Uterus (tissue), 3 donors: ENCODE measurements at regions not wholly inside any gene's neighbourhood (a gene's known extent, or its start where the extent isn't known, plus 50 kb on each side); places are given as distances from the start of the nearest gene placed in this dataset.
"Not testable (repeated sequence)": the region's sequence is repeated elsewhere in the genome, so short reads cannot be mapped to it uniquely, and the experiment has no call there.

Experiments used
- DNase-seq, 2 donors: peaks; one replicate each; pipeline ENCODE4 v3.0.0-alpha.2; 2019 to 2020
- H3K27ac ChIP-seq, 2 donors: fragments of 200-600 bp; sonication (generic); 1 replicate in 1 of 2; 2 replicates in 1 of 2; pipeline ENCODE4 v1.5.1; 2016 to 2018
- H3K27me3 ChIP-seq, 2 donors: fragments of 200-600 bp; sonication (generic); one replicate each; pipeline ENCODE4 v1.5.1; 2018 to 2019; ENCODE audit warnings: control low read depth in 1 of 2
- H3K36me3 ChIP-seq, 2 donors: fragments of 200-600 bp; sonication (generic); one replicate each; pipeline ENCODE4 v1.5.1; 2019; ENCODE audit warnings: control low read depth in 1 of 2
- H3K4me1 ChIP-seq, 2 donors: fragments of 200-600 bp; sonication (generic); one replicate each; pipeline ENCODE4 v1.5.1; 2018 to 2019; ENCODE audit warnings: control low read depth in 1 of 2
- H3K4me3 ChIP-seq, 2 donors: fragments of 200-600 bp; sonication (generic); 1 replicate in 1 of 2; 2 replicates in 1 of 2; pipeline ENCODE4 v1.5.1; 2018 to 2019; ENCODE audit warnings: mild to moderate bottlenecking in 1 of 2
- H3K9me3 ChIP-seq, 2 donors: fragments of 200-600 bp; sonication (generic); one replicate each; pipeline ENCODE4 v1.5.1; 2019; ENCODE audit warnings: control low read depth in 1 of 2
- POLR2A ChIP-seq, 2 donors: fragments of 450-650 bp; IDR thresholded peaks; one replicate each; pipeline ENCODE4 v1.6.1; 2016; ENCODE audit warnings: antibody characterized with exemption in 2 of 2, mild to moderate bottlenecking in 1 of 2, moderate library complexity in 1 of 2
- intact Hi-C: fragments of 100-400 bp; cut with DNase I; formaldehyde crosslinking; loops from one replicate; pipeline ENCODE4 v1.15.1; 2023; ENCODE audit warnings: low total_unique reads
- TF ChIP-seq, protein P1 (sequence below), 4 experiments: fragments of 200-600 bp in 2 of 4; fragments of 450-650 bp in 2 of 4; sonication (generic) in 2 of 4; IDR thresholded peaks; one replicate each; pipeline ENCODE4 v1.5.1; 2016 to 2019; ENCODE audit warnings: antibody characterized with exemption in 4 of 4, mild to moderate bottlenecking in 2 of 4, moderate library complexity in 1 of 4
- donor health status: DM: yes; HTN: yes; CAD: no.

DNA sequence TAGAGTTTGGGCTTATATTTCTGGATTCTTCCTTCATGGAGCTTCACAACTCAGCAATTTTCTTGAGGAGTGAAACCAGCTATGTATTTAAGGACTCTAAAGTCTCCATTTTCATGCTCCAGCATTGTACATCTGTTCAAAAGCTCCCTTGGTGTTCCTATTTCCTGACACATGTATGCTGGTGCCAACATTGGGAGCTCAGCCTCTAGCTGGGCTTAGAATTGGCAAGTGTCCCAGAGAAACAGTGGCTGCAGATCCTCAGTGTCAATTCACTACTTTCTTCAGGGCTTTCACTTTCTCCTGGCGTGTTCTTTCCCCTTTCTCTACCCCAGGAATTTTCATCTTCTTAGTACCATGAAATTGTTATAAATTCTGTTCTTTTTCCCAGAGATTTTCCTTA lies 103.1 kb downstream of the ZNF467 start:
- Histone ChIP-seq H3K27me3 (no peaks in the 10 kb centered on the region), H3K27ac (no peak overlapping the region), H3K4me1 (no peaks in the 10 kb centered on the region), H3K9me3 (no peaks in the 10 kb centered on the region), H3K36me3 (no peaks in the 10 kb centered on the region), H3K4me3 (no peak overlapping the region)
- DNase-seq: peak in 1 of 2 donors; percentile 32
- TF ChIP-seq, protein P1, sequence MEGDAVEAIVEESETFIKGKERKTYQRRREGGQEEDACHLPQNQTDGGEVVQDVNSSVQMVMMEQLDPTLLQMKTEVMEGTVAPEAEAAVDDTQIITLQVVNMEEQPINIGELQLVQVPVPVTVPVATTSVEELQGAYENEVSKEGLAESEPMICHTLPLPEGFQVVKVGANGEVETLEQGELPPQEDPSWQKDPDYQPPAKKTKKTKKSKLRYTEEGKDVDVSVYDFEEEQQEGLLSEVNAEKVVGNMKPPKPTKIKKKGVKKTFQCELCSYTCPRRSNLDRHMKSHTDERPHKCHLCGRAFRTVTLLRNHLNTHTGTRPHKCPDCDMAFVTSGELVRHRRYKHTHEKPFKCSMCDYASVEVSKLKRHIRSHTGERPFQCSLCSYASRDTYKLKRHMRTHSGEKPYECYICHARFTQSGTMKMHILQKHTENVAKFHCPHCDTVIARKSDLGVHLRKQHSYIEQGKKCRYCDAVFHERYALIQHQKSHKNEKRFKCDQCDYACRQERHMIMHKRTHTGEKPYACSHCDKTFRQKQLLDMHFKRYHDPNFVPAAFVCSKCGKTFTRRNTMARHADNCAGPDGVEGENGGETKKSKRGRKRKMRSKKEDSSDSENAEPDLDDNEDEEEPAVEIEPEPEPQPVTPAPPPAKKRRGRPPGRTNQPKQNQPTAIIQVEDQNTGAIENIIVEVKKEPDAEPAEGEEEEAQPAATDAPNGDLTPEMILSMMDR (IDR thresholded peaks at IDR 0.05): no peak
- no peak for TF ChIP-seq POLR2A (IDR thresholded peaks at IDR 0.05)
- intact Hi-C loops: no loop called here

DNA sequence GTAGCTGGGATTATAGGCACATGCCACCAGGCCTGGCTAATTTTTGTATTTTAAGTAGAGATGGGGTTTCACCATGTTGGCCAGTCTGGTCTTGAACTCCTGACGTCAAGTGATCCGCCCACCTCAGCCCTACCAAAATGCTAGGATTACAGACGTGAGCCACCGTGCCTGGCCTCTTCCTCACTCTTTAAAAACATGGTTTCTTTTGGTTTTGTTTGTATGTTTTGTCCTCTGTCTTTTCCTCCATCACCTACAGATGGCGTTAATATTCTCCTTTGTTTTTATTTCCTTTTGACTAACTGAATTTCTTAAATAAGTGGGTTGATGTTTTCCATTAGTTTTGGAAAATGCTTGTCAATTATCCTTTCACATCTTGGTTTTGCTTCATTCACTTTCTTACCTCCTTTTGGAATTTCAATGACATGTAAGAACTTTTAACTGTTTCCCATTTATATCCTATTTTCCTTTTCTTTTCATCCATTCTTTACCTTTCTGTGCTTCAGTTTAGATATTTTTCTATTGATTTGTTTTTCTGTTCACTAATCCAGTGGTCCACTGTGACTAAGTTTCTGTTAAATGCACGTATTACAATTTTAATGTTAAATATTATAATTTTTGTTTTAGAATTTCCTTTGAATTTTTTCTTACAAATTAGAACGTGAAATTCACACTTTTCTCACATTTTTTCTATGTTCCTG lies 104.1 kb downstream of the ZNF467 start:
- no peaks in the 10 kb centered on the region for H3K27me3 ChIP-seq
- DNase-seq: no peak
- intact Hi-C loops: no loop called here
- no peak overlapping the region for H3K4me3 ChIP-seq
- no peak for TF ChIP-seq POLR2A (IDR thresholded peaks at IDR 0.05)
- TF ChIP-seq, protein P1 (IDR thresholded peaks at IDR 0.05): peak in 2 of 4 experiments; percentile 13 to 21
- H3K27ac ChIP-seq: no peak overlapping the region
- H3K9me3 ChIP-seq: no peaks in the 10 kb centered on the region
- no peaks in the 10 kb centered on the region for H3K36me3 ChIP-seq
- H3K4me1 ChIP-seq: no peaks in the 10 kb centered on the region

DNA sequence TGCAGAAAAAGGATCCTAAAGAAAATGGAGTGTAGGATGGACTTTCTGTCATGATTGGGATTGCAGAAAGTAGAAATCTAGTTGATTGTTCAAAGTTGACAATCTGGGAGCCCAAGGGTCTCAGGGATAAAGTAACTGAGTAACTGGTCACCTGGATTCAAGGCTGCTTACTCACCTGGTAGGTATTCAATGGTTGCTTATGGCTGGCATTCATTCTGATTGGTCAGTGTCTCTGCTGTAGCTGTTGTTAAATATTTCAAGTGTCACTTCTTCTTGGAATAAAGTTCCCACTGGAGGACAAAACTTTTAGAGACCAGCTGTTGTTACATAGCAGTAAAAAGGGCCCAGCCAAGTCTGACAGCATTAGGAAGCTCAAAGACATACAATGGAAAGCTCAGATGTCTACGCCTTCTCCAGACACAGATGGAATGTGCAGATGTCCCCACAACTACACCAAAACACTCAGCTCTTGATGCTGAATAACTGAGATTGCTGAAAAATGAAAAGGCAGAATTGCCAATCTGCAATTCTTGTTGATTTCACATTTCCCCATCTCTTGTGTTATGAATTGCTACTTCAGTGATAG lies 106.9 kb downstream of the ZNF467 start:
- DNase-seq: no peak
- H3K27ac ChIP-seq: no peak overlapping the region
- H3K4me3 ChIP-seq: no peak overlapping the region
- no peaks in the 10 kb centered on the region for H3K27me3 ChIP-seq
- TF ChIP-seq POLR2A (IDR thresholded peaks at IDR 0.05): no peak
- TF ChIP-seq, protein P1 (IDR thresholded peaks at IDR 0.05): no peak
- intact Hi-C loops: no loop called here
- H3K4me1 ChIP-seq: no peaks in the 10 kb centered on the region
- H3K36me3 ChIP-seq: no peaks in the 10 kb centered on the region
- no peaks in the 10 kb centered on the region for H3K9me3 ChIP-seq

DNA sequence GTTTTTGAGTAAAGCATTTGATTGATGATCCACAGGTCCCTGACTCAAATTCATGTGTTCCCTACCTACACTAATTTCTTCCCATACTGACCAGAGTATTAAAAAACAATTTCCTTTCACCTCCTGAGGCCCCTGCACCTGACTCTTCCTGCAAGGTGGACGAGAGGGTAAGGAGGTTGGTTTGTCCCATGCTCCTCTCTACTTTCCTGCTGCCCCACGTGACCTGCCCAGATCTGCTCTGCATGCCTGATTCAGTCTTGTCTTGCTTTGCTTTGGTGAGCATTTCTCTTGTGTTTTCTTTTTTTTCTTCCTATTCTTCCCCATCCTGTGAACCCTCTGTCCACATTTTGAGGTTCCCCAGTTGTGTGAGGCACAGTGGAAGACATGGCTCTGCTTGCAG lies 107.8 kb downstream of the ZNF467 start:
- H3K27me3 ChIP-seq, H3K4me3 ChIP-seq, DNase-seq, intact Hi-C loops, H3K9me3 ChIP-seq, H3K4me1 ChIP-seq, H3K27ac ChIP-seq, H3K36me3 ChIP-seq: not testable (repeated sequence)

DNA sequence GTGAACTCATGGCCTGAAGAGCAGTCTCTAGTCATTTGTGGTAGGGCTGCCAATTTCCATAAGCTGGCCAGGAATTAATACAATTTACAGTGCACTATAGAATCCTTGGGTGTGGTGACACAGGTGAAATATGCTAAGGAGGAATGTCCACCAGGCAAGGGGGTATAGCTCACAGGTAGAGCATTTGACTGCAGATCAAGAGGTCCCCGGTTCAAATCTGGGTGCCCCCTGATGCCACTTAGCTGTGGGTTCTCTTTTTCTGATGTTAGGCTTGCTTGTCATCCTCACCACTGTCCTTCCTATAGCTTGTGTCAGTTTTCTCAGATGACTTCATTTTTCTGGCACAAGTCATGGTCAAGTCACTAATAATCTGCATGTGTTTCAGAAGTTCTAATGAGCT lies 108.7 kb downstream of the ZNF467 start:
- DNase-seq: no peak
- intact Hi-C loops: no loop called here

More for the DNA sequence above, 108.7 kb downstream of the ZNF467 start:
- Histone ChIP-seq H3K27me3 (no peaks in the 10 kb centered on the region), H3K9me3 (no peaks in the 10 kb centered on the region), H3K4me1 (no peaks in the 10 kb centered on the region), H3K36me3 (no peaks in the 10 kb centered on the region), H3K4me3 (no peak overlapping the region), H3K27ac (no peak overlapping the region)
- TF ChIP-seq, protein P1 (IDR thresholded peaks at IDR 0.05): no peak
- no peak for TF ChIP-seq POLR2A (IDR thresholded peaks at IDR 0.05)
